SK-N-SH treated with all-trans-retinoic acid at 6 μM for 48 hours (cell line): ENCODE measurements at regions not wholly inside any gene's neighbourhood (a gene's known extent, or its start where the extent isn't known, plus 50 kb on each side); places are given as distances from the start of the nearest gene placed in this dataset.

Experiments used
- ATAC-seq: fragments of 200-7000 bp; cut with Tn5 transposase; 3 replicates; pipeline ENCODE4 v1.9.1; 2020; ENCODE audit warnings: mild to moderate bottlenecking, moderate library complexity
- ARNTL ChIP-seq: fragments of 450-650 bp; formaldehyde crosslinking; IDR thresholded peaks from 2 replicates; pipeline ENCODE4 v1.5.0; 2020; ENCODE audit warnings: low read depth, mild to moderate bottlenecking, moderate library complexity, borderline replicate concordance
- BACH2 ChIP-seq: fragments of 250-450 bp; sonication (Bioruptor Pico); IDR thresholded peaks from 2 replicates; pipeline ENCODE4 v1.9.0; 2021; ENCODE audit warnings: mild to moderate bottlenecking, borderline replicate concordance
- CSDC2 ChIP-seq: fragments of 250-450 bp; sonication (Bioruptor Pico); IDR thresholded peaks from 2 replicates; pipeline ENCODE4 v1.5.0; 2020; ENCODE audit warnings: mild to moderate bottlenecking, moderate library complexity
- ESRRG ChIP-seq: fragments of 250-450 bp; sonication (Bioruptor Pico); IDR thresholded peaks from 2 replicates; pipeline ENCODE4 v1.6.1; 2021; ENCODE audit warnings: mild to moderate bottlenecking
- GLIS3 ChIP-seq: fragments of 250-450 bp; sonication (Bioruptor Pico); IDR thresholded peaks from 2 replicates; pipeline ENCODE4 v1.5.0; 2020; ENCODE audit warnings: mild to moderate bottlenecking, moderate library complexity
- OSR1 ChIP-seq: fragments of 250-450 bp; sonication (Bioruptor Pico); IDR thresholded peaks from 2 replicates; pipeline ENCODE4 v1.8.0; 2022; ENCODE audit warnings: moderate library complexity, mild to moderate bottlenecking, inconsistent platforms
- PPARA ChIP-seq: fragments of 250-450 bp; sonication (Bioruptor Pico); IDR thresholded peaks from 2 replicates; pipeline ENCODE4 v1.5.0; 2020; ENCODE audit warnings: mild to moderate bottlenecking, borderline replicate concordance
- SNAI2 ChIP-seq: fragments of 250-450 bp; sonication (Bioruptor Pico); IDR thresholded peaks from 2 replicates; pipeline ENCODE4 v1.5.0; 2020; ENCODE audit warnings: mild to moderate bottlenecking, moderate library complexity
- TCF4 ChIP-seq: fragments of 250-450 bp; sonication (Bioruptor Pico); IDR thresholded peaks from 2 replicates; pipeline ENCODE4 v1.8.0; 2021; ENCODE audit warnings: mild to moderate bottlenecking, moderate library complexity, borderline replicate concordance
- TOX ChIP-seq: fragments of 250-450 bp; sonication (Bioruptor Pico); IDR thresholded peaks from 2 replicates; pipeline ENCODE4 v1.8.0; 2021; ENCODE audit warnings: mild to moderate bottlenecking, moderate library complexity, borderline replicate concordance
- ZC3H10 ChIP-seq: fragments of 250-450 bp; sonication (Bioruptor Pico); IDR thresholded peaks from 2 replicates; pipeline ENCODE4 v1.5.1; 2021; ENCODE audit warnings: mild to moderate bottlenecking, moderate library complexity
- ZFP3 ChIP-seq: fragments of 250-450 bp; sonication (Bioruptor Pico); IDR thresholded peaks from 2 replicates; pipeline ENCODE4 v1.5.0; 2020; ENCODE audit warnings: mild to moderate bottlenecking, moderate library complexity
- ZFP30 ChIP-seq: fragments of 450-650 bp; formaldehyde crosslinking; IDR thresholded peaks from 2 replicates; pipeline ENCODE4 v1.5.0; 2022; ENCODE audit warnings: mild to moderate bottlenecking, moderate library complexity
- ZNF565 ChIP-seq: fragments of 450-650 bp; formaldehyde crosslinking; conservative IDR thresholded peaks from 2 replicates; pipeline ENCODE4 v1.5.0; 2020; ENCODE audit warnings: low read depth, mild to moderate bottlenecking, moderate library complexity
- ZNF70 ChIP-seq: fragments of 450-650 bp; formaldehyde crosslinking; IDR thresholded peaks from 2 replicates; pipeline ENCODE4 v1.5.0; 2020; ENCODE audit warnings: mild to moderate bottlenecking, moderate library complexity
- ZNF8 ChIP-seq: fragments of 450-650 bp; formaldehyde crosslinking; IDR thresholded peaks from 2 replicates; pipeline ENCODE4 v1.5.0; 2020; ENCODE audit warnings: mild to moderate bottlenecking, moderate library complexity
- TF ChIP-seq, protein P1 (sequence below): fragments of 250-450 bp; sonication (Bioruptor Pico); IDR thresholded peaks from 2 replicates; pipeline ENCODE4 v1.5.1; 2020; ENCODE audit warnings: low read depth, mild to moderate bottlenecking, moderate library complexity
- TF ChIP-seq, protein P2 (sequence below): fragments of 250-450 bp; sonication (Bioruptor Pico); IDR thresholded peaks from 2 replicates; pipeline ENCODE4 v1.8.0; 2020; ENCODE audit warnings: mild to moderate bottlenecking, moderate library complexity, borderline replicate concordance
- TF ChIP-seq, protein P3 (sequence below): fragments of 250-450 bp; sonication (Bioruptor Pico); IDR thresholded peaks from 2 replicates; pipeline ENCODE4 v1.5.0; 2020; ENCODE audit warnings: mild to moderate bottlenecking, moderate library complexity
- TF ChIP-seq, protein P4 (sequence below): fragments of 250-450 bp; sonication (Bioruptor Pico); IDR thresholded peaks from 2 replicates; pipeline ENCODE4 v1.8.0; 2021; ENCODE audit warnings: low read depth, mild to moderate bottlenecking, moderate library complexity, borderline replicate concordance
- TF ChIP-seq, protein P5 (sequence below): fragments of 250-450 bp; sonication (Bioruptor Pico); IDR thresholded peaks from 2 replicates; pipeline ENCODE4 v1.5.1; 2021; ENCODE audit warnings: mild to moderate bottlenecking, moderate library complexity

GRCh38 chr20:39745380-39745779, 783.2 kb downstream of the DHX35 start:
- TF ChIP-seq, protein P1, sequence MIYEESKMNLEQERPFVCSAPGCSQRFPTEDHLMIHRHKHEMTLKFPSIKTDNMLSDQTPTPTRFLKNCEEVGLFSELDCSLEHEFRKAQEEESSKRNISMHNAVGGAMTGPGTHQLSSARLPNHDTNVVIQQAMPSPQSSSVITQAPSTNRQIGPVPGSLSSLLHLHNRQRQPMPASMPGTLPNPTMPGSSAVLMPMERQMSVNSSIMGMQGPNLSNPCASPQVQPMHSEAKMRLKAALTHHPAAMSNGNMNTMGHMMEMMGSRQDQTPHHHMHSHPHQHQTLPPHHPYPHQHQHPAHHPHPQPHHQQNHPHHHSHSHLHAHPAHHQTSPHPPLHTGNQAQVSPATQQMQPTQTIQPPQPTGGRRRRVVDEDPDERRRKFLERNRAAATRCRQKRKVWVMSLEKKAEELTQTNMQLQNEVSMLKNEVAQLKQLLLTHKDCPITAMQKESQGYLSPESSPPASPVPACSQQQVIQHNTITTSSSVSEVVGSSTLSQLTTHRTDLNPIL (CRISPR knock-in tag) = no peak
- TF ChIP-seq PPARA (CRISPR knock-in tag) (no peak), ZNF70 (CRISPR knock-in tag) (no peak), ZNF565 (CRISPR knock-in tag) (no peak), ZFP30 (no peak), ESRRG (CRISPR knock-in tag) (no peak), ARNTL (CRISPR knock-in tag) (no peak), GLIS3 (CRISPR knock-in tag) (no peak)
- TF ChIP-seq, protein P2, sequence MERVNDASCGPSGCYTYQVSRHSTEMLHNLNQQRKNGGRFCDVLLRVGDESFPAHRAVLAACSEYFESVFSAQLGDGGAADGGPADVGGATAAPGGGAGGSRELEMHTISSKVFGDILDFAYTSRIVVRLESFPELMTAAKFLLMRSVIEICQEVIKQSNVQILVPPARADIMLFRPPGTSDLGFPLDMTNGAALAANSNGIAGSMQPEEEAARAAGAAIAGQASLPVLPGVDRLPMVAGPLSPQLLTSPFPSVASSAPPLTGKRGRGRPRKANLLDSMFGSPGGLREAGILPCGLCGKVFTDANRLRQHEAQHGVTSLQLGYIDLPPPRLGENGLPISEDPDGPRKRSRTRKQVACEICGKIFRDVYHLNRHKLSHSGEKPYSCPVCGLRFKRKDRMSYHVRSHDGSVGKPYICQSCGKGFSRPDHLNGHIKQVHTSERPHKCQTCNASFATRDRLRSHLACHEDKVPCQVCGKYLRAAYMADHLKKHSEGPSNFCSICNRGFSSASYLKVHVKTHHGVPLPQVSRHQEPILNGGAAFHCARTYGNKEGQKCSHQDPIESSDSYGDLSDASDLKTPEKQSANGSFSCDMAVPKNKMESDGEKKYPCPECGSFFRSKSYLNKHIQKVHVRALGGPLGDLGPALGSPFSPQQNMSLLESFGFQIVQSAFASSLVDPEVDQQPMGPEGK (CRISPR knock-in tag) = no peak
- TF ChIP-seq, protein P3, sequence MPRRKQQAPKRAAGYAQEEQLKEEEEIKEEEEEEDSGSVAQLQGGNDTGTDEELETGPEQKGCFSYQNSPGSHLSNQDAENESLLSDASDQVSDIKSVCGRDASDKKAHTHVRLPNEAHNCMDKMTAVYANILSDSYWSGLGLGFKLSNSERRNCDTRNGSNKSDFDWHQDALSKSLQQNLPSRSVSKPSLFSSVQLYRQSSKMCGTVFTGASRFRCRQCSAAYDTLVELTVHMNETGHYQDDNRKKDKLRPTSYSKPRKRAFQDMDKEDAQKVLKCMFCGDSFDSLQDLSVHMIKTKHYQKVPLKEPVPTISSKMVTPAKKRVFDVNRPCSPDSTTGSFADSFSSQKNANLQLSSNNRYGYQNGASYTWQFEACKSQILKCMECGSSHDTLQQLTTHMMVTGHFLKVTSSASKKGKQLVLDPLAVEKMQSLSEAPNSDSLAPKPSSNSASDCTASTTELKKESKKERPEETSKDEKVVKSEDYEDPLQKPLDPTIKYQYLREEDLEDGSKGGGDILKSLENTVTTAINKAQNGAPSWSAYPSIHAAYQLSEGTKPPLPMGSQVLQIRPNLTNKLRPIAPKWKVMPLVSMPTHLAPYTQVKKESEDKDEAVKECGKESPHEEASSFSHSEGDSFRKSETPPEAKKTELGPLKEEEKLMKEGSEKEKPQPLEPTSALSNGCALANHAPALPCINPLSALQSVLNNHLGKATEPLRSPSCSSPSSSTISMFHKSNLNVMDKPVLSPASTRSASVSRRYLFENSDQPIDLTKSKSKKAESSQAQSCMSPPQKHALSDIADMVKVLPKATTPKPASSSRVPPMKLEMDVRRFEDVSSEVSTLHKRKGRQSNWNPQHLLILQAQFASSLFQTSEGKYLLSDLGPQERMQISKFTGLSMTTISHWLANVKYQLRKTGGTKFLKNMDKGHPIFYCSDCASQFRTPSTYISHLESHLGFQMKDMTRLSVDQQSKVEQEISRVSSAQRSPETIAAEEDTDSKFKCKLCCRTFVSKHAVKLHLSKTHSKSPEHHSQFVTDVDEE (CRISPR knock-in tag) = no peak
- TF ChIP-seq, protein P4, sequence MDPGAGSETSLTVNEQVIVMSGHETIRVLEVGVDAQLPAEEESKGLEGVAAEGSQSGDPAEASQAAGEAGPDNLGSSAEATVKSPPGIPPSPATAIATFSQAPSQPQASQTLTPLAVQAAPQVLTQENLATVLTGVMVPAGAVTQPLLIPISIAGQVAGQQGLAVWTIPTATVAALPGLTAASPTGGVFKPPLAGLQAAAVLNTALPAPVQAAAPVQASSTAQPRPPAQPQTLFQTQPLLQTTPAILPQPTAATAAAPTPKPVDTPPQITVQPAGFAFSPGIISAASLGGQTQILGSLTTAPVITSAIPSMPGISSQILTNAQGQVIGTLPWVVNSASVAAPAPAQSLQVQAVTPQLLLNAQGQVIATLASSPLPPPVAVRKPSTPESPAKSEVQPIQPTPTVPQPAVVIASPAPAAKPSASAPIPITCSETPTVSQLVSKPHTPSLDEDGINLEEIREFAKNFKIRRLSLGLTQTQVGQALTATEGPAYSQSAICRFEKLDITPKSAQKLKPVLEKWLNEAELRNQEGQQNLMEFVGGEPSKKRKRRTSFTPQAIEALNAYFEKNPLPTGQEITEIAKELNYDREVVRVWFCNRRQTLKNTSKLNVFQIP (CRISPR knock-in tag) = no peak
- no peak for ATAC-seq

GRCh38 chr20:39738651-39739050, 776.5 kb downstream of the DHX35 start:
- TF ChIP-seq ZNF70 (CRISPR knock-in tag) (no peak), SNAI2 (CRISPR knock-in tag) (no peak), TOX (CRISPR knock-in tag) (no peak), TCF4 (no peak)
- TF ChIP-seq, protein P2 (CRISPR knock-in tag) = no peak
- no peak for ATAC-seq

- ATAC-seq = no peak
- no peak for TF ChIP-seq TOX (CRISPR knock-in tag)
- no peak for TF ChIP-seq CSDC2 (CRISPR knock-in tag)
- no peak for TF ChIP-seq BACH2 (CRISPR knock-in tag)
- TF ChIP-seq SNAI2 (CRISPR knock-in tag) = no peak
- no peak for TF ChIP-seq ZC3H10
- TF ChIP-seq OSR1 (CRISPR knock-in tag) = no peak
- no peak for TF ChIP-seq ZNF565 (CRISPR knock-in tag)
- TF ChIP-seq ESRRG (CRISPR knock-in tag) = no peak
- TF ChIP-seq, protein P5, sequence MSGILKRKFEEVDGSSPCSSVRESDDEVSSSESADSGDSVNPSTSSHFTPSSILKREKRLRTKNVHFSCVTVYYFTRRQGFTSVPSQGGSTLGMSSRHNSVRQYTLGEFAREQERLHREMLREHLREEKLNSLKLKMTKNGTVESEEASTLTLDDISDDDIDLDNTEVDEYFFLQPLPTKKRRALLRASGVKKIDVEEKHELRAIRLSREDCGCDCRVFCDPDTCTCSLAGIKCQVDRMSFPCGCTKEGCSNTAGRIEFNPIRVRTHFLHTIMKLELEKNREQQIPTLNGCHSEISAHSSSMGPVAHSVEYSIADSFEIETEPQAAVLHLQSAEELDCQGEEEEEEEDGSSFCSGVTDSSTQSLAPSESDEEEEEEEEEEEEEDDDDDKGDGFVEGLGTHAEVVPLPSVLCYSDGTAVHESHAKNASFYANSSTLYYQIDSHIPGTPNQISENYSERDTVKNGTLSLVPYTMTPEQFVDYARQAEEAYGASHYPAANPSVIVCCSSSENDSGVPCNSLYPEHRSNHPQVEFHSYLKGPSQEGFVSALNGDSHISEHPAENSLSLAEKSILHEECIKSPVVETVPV (CRISPR knock-in tag) = no peak
- no peak for TF ChIP-seq ZFP3 (CRISPR knock-in tag)
- TF ChIP-seq, protein P1 (CRISPR knock-in tag) = no peak
- TF ChIP-seq ZNF70 (CRISPR knock-in tag) = no peak
- TF ChIP-seq ZNF8 (CRISPR knock-in tag) = no peak
- TF ChIP-seq, protein P4 (CRISPR knock-in tag) = no peak
These were observed 774.5 kb downstream of the DHX35 start for GRCh38 chr20:39736434-39737327.
